Stomach (tissue), 4 donors: ENCODE measurements at regions not wholly inside any gene's neighbourhood (a gene's known extent, or its start where the extent isn't known, plus 50 kb on each side); places are given as distances from the start of the nearest gene placed in this dataset.

Experiments used
- CTCF ChIP-seq, 7 experiments: fragments of 450-650 bp in 4 of 7; fragments of 200-600 bp in 3 of 7; sonication (generic) in 3 of 7; IDR thresholded peaks; one replicate each; pipeline ENCODE4 v1.5.1; 2016 to 2019; ENCODE audit warnings: antibody characterized with exemption in 7 of 7, control low read depth in 2 of 7, mild to moderate bottlenecking in 1 of 7
- EP300 ChIP-seq: sonication (generic); formaldehyde crosslinking; IDR thresholded peaks from one replicate; pipeline ENCODE4 v1.6.1; 2017; ENCODE audit warnings: antibody characterized with exemption
- POLR2A ChIP-seq, 4 donors: fragments of 450-650 bp; IDR thresholded peaks; one replicate each; pipeline ENCODE4 v1.6.1; 2016; ENCODE audit warnings: antibody characterized with exemption in 4 of 4, control low read depth in 2 of 4, mild to moderate bottlenecking in 1 of 4, moderate library complexity in 1 of 4

- no peak for TF ChIP-seq CTCF (IDR thresholded peaks at IDR 0.05)
- TF ChIP-seq POLR2A (IDR thresholded peaks at IDR 0.05), result no peak
- no peak for TF ChIP-seq EP300
These were observed 713.1 kb upstream of the SOX11 start for GRCh38 chr2:4979111-4979510.
